HG02763 (cell line): ENCODE measurements at regions not wholly inside any gene's neighbourhood (a gene's known extent, or its start where the extent isn't known, plus 50 kb on each side); places are given as distances from the start of the nearest gene placed in this dataset.

Source experiments
- ATAC-seq: cut with Tn5 transposase; IDR thresholded peaks from one replicate; pipeline ENCODE4 v1.9.1; 2021; ENCODE audit warnings: mild to moderate bottlenecking, moderate library complexity; ENCODE audit not compliant: unreplicated experiment

DNA sequence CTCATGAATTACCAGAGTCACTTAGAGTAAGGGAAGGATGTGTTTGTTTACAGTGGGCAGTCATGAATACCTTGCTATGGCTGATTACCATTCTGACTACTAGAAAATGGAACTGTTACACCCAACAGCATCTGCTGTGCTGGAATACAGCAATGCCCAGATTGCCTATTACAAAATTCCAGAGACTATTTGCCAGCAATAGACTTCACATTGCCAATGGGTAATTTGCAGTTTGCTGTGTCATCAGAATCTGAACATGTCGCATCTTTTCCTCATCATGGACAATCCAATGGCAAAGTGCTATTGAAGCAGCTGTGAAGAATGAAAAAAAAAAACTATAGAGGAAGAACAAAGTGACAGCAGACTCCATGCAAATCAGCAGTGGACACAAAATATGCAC lies 356.6 kb downstream of the CXXC4 start:
- no peak for ATAC-seq

- ATAC-seq: no peak
Observed at GRCh38 chr4:104129243-104129642, 365.5 kb downstream of the CXXC4 start.

- ATAC-seq: peak; percentile 74
Observed at GRCh38 chr4:104128850-104129213, 365.9 kb downstream of the CXXC4 start.

- no peak for ATAC-seq
Observed at GRCh38 chr4:104128031-104128849, 366.5 kb downstream of the CXXC4 start.

GRCh38 chr4:104123021-104123420 lies 371.7 kb downstream of the CXXC4 start:
- ATAC-seq: no peak

GRCh38 chr4:104117776-104118175 lies 376.9 kb downstream of the CXXC4 start:
- no peak for ATAC-seq

GRCh38 chr4:104113850-104114249 lies 380.8 kb downstream of the CXXC4 start:
- no peak for ATAC-seq

DNA sequence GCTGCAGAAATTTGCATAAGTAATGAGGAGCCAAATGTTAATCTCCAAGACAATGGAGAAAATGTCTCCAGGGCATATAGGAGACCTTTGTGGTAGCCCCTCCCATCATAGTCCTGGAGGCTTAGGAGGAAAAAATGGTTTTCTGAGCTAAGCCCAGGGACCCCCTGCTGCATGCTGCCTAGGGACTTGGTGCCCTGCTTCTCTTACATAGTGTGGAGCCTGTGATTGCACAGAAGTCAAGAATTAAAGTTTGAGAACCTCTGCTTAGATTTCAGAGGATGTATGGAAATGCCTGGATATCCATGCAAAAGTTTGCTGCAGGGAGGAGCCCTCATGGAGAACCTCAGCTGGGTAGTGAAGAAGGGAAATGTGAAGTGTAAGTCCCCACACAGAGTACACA lies 379.4 kb upstream of the TACR3 start:
- no peak for ATAC-seq

GRCh38 chr4:104093247-104093646 lies 373.5 kb upstream of the TACR3 start:
- no peak for ATAC-seq

DNA sequence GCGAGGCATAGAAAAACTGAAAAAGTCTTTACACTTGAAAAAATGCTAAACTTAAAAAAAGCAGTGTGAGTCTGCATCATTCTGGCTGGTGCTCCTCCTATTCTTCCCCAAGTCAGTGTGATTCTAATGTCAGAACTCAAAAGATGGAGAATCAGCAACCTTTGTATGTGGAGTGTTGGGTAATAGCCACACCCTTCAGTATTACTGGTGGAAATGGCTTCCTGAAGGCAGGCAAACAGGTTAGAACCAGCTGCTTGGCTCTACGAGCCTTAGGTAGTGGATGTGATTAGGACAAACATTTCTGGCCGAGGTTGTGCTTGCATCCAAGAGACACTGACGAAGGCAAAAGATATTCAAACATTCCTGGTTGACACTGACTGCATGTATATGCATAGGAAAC lies 353.4 kb upstream of the TACR3 start:
- no peak for ATAC-seq

- ATAC-seq: no peak
Observed at GRCh38 chr4:104066533-104066932, 346.7 kb upstream of the TACR3 start.

DNA sequence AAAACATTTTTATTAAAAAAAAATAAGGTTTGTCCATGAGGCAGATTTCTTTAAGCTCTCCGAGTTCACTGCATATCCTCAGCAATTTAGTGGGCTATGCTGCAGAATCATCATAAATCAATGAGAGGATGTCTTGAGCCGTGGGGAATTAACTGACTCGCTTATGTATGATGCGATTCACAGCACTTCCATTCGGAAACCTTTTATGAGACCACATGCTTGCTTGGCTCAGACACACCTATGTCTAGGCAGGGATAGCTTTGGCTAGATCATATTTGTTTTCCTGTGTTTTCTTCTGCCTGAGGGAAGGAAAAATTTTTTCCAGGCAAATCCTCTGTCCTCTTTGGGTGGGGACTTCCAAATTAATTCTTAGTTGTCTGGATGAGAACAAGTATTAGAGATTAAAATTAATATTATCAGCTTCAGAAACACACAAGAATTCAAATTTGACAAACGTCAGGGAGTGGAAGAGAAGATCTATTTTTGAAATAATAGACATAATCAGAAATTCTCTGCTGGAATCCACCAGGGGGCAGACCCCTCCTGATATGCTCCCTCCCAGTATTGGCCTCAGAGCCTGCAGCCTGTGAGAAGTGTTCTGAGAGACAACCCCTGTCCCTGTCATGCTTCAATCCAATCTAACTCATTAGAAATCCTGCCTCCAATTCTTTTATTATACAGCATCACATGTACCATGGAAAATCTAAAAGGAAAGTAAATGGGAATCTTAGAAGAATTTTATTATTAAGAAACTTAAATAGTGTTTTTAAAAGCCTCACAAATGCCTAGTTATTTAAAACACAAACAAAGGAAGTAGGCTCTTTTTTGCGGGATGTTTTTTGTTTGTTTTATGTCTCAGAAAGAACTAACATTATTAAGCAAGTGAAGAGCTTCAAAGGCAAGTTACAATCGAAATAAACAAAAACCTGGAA lies 345.1 kb upstream of the TACR3 start:
- peak; percentile 69 for ATAC-seq

DNA sequence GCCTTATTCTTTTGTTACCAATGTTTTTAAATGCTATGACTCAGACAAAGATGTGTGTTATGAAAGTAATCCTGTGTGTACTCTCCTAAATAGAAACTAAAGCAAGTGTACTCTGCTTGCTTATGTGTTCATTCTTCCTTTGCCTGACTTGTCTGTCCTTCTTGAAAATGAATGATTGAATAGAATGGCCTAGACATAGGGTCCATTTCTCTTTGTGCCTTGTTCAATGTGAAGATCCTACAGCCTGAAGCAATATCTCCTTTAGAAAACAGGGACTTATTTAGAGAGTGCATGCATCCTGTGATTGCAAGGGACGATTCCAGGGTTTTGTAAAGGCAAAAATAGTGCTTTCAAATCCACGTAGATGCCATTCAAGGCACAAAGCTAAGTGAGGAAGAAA lies 343.6 kb upstream of the TACR3 start:
- ATAC-seq: no peak

DNA sequence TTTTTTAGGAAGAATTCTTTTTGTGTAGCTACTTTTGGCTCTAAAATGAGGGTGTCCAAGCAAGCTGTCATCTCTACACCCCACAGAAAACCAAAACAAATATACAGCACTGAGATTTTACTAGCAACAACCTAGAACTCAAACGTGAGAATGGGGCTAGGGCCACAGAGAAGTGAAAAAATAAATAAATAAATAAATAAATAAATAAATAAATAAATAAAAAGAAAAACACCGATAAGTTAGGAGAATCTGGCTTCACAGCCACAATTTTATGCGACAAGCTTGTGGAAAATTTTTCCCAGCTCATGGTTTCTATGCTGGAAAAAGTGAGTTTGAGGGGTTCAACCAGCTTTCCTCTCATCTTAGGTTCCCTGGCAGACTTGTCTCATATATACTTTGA lies 324.6 kb upstream of the TACR3 start:
- ATAC-seq: no peak

DNA sequence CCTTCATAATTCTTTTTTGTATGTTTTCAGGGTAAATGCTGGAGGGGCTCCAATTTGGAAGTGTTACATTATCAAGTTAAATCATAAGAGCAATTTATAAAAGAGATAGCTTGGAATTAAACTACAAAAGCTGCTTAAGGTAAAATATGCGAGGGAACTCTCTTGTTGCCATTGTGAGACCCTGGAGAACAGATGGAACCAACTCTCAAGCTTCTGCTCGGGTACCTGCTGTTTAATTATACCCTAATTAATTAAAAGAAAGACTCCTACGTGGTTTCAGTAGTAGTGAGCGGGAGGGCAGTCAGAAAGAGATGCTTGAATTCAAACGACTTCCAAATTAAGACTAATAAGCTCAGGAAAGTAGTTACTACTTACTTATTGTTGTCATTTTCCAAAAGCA lies 313.1 kb upstream of the TACR3 start:
- ATAC-seq: no peak

- ATAC-seq: no peak
Observed at GRCh38 chr4:104025251-104025650, 305.5 kb upstream of the TACR3 start.

GRCh38 chr4:104022831-104023230 lies 303.0 kb upstream of the TACR3 start:
- ATAC-seq: no peak

- ATAC-seq: no peak
Observed at GRCh38 chr4:104022226-104022625, 302.4 kb upstream of the TACR3 start.

- no peak for ATAC-seq
Observed at GRCh38 chr4:104020641-104021040, 300.9 kb upstream of the TACR3 start.

GRCh38 chr4:104017213-104017612 lies 297.4 kb upstream of the TACR3 start:
- no peak for ATAC-seq

DNA sequence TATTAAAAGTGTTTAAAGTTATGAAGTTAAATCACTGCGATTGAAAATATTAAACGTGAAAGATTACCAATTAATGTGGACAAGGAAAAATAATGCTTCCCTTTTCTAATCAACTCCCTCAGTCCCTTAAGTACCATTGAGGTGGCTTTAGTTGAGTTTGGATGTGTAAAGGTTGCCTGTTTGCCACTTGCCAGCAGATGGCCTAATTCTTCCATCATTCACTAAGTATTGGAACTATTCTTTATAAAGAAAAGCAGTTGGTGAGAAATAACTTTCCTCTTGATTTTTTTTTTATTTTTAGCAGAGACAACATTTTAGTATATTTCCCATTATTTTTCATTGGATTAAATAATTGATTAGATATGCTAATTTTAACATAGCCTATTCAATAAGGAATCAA lies 295.9 kb upstream of the TACR3 start:
- ATAC-seq: no peak

DNA sequence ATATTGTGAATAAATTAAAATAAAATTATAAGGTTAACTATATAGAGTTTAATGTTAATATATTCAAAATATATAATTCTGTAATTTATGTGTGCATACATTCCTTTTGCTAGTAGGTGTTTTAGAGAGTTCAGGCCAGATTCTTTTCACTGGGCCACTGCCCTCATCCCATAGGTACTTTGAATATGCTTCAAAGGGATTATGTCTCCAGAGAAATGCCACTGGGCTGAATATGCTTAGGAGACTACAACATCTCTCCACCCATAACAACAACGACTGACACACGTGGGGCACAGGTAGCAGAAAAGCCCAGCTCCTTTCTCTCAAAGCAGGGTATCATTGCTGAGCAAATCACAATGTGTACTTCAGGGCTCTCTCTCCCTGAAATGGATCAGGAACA lies 290.9 kb upstream of the TACR3 start:
- no peak for ATAC-seq
